OCI-LY7 (cell line): ENCODE measurements at regions not wholly inside any gene's neighbourhood (a gene's known extent, or its start where the extent isn't known, plus 50 kb on each side); places are given as distances from the start of the nearest gene placed in this dataset.

Experiments
- BruUV-seq: library from RNA; stranded (reverse); fragments of 400-500 nt; replicated peaks from 2 replicates; lab custom pipeline; 2021; lab: Mats Ljungman, UMichigan
- CTCF ChIA-PET: fragments of 300-600 bp; sonication (Branson Sonifier 250); formaldehyde crosslinking; loops from one replicate; lab custom pipeline; 2022; ENCODE audit warnings: antibody characterized with exemption; ENCODE audit not compliant: unreplicated experiment; lab: Charles Lee
- POLR2A ChIA-PET: fragments of 300-600 bp; sonication (Branson Sonifier 250); formaldehyde crosslinking; loops from one replicate; lab custom pipeline; 2022; ENCODE audit warnings: antibody characterized with exemption; lab: Charles Lee
- DNase-seq: peaks from one replicate; pipeline ENCODE4 v3.0.0-alpha.2; 2015; ENCODE audit warnings: low spot score
- H2AFZ ChIP-seq: fragments of 200-600 bp; sonication (generic), shearing (Covaris generic); 2 replicates; pipeline ENCODE4 v1.6.1; 2014; ENCODE audit warnings: mild to moderate bottlenecking, antibody characterized with exemption, low read length, moderate library complexity
- H3K27ac ChIP-seq: fragments of 200-600 bp; sonication (generic); 2 replicates; pipeline ENCODE4 v1.5.1; 2014; ENCODE audit warnings: mixed run types, low read depth, mild to moderate bottlenecking, moderate library complexity, low read length, inconsistent platforms; ENCODE audit not compliant: poor library complexity, severe bottlenecking
- H3K36me3 ChIP-seq: fragments of 200-600 bp; sonication (generic); 2 replicates; pipeline ENCODE4 v1.6.1; 2014; ENCODE audit warnings: mild to moderate bottlenecking, antibody characterized with exemption, low read length, moderate library complexity, mixed read lengths; ENCODE audit not compliant: insufficient read depth
- H3K4me1 ChIP-seq: fragments of 200-600 bp; sonication (generic); 2 replicates; pipeline ENCODE4 v1.5.1; 2014; ENCODE audit warnings: mild to moderate bottlenecking, low read length; ENCODE audit not compliant: insufficient read depth, poor library complexity, severe bottlenecking
- H3K4me2 ChIP-seq: fragments of 200-600 bp; sonication (generic); 2 replicates; pipeline ENCODE4 v1.6.1; 2014; ENCODE audit warnings: mild to moderate bottlenecking, low read length
- H3K4me3 ChIP-seq: fragments of 200-600 bp; sonication (generic); 2 replicates; pipeline ENCODE4 v1.5.1; 2014; ENCODE audit warnings: mild to moderate bottlenecking, low read depth, low read length; ENCODE audit not compliant: poor library complexity, severe bottlenecking
- H3K79me2 ChIP-seq: fragments of 200-600 bp; sonication (generic); 2 replicates; pipeline ENCODE4 v1.6.1; 2016; ENCODE audit warnings: low read depth, mild to moderate bottlenecking, low read length, moderate library complexity, mixed read lengths; ENCODE audit not compliant: insufficient read depth
- H3K9me2 ChIP-seq: fragments of 200-600 bp; sonication (generic); 2 replicates; pipeline ENCODE4 v1.6.1; 2016; ENCODE audit warnings: mild to moderate bottlenecking, low read length, mixed read lengths; ENCODE audit not compliant: insufficient read depth
- H3K9me3 ChIP-seq: fragments of 200-600 bp; sonication (generic); 2 replicates; pipeline ENCODE4 v1.6.1; 2014; ENCODE audit warnings: mild to moderate bottlenecking, mixed run types, low read length, mixed read lengths
- H4K20me1 ChIP-seq: fragments of 200-600 bp; sonication (generic); 2 replicates; pipeline ENCODE4 v1.6.1; 2014; ENCODE audit warnings: mild to moderate bottlenecking, antibody characterized with exemption, low read length, moderate library complexity, mixed read lengths; ENCODE audit not compliant: insufficient read depth
- EZH2phosphoT487 ChIP-seq: fragments of 200-600 bp; sonication (generic); IDR thresholded peaks from 2 replicates; pipeline ENCODE4 v1.6.1; 2018; ENCODE audit warnings: low read depth, borderline replicate concordance, mild to moderate bottlenecking, mixed run types, antibody characterized with exemption, low read length, moderate library complexity, mixed read lengths
- intact Hi-C: fragments of 100-400 bp; cut with micrococcal nuclease; formaldehyde crosslinking; loops from one replicate; pipeline ENCODE4 v1.10.0; 2022; ENCODE audit not compliant: unreplicated experiment
- TF ChIP-seq, protein P1 (sequence below): fragments of 200-600 bp; sonication (generic); conservative IDR thresholded peaks from 2 replicates; pipeline ENCODE4 v1.5.1; 2014; ENCODE audit warnings: mild to moderate bottlenecking, antibody characterized with exemption, low read length, moderate library complexity, mixed read lengths

DNA sequence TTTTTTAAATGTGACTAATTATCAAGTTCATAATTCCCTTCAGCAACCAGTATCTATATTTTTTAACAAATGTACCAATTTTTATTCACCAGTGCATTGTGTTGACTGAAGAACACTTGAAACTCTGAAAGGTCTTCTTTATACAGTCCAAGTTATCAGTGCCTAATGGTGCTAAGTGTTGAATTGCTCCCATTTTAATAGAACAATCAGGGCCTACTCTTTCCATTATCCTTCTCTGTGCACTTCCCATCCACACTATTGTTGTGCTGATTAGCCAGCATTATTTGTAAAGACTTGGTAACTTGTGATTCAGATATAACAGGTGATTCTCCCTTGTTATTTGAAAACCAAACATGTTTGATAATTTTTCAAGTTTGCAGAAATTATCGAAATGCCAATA is 1209.7 kb upstream of the MAP3K7 start:
- CTCF ChIA-PET, result no interaction called here
- Histone ChIP-seq H3K9me2 (0 out of 2 replicates have a peak, but pooled peaks cover 3% of the 10 kb centered on the region), H2AFZ (no peak overlapping the region), H3K27ac (no peak overlapping the region), H4K20me1 (no peaks in the 10 kb centered on the region), H3K79me2 (no peaks in the 10 kb centered on the region), H3K9me3 (no peaks in the 10 kb centered on the region), H3K4me2 (no peak overlapping the region), H3K4me1 (no peaks in the 10 kb centered on the region), H3K4me3 (no peak overlapping the region), H3K36me3 (no peaks in the 10 kb centered on the region)
- BruUV-seq, result no TSS peak
- TF ChIP-seq, protein P1, sequence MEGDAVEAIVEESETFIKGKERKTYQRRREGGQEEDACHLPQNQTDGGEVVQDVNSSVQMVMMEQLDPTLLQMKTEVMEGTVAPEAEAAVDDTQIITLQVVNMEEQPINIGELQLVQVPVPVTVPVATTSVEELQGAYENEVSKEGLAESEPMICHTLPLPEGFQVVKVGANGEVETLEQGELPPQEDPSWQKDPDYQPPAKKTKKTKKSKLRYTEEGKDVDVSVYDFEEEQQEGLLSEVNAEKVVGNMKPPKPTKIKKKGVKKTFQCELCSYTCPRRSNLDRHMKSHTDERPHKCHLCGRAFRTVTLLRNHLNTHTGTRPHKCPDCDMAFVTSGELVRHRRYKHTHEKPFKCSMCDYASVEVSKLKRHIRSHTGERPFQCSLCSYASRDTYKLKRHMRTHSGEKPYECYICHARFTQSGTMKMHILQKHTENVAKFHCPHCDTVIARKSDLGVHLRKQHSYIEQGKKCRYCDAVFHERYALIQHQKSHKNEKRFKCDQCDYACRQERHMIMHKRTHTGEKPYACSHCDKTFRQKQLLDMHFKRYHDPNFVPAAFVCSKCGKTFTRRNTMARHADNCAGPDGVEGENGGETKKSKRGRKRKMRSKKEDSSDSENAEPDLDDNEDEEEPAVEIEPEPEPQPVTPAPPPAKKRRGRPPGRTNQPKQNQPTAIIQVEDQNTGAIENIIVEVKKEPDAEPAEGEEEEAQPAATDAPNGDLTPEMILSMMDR, result no peak
- intact Hi-C loops, result no loop called here
- no peak for DNase-seq
- POLR2A ChIA-PET, result interaction anchor here (0.7 kb wide), 1 partner anchor 12 kb away, joined by 3 read pairs; no protein-coding TSS in a partner anchor

DNA sequence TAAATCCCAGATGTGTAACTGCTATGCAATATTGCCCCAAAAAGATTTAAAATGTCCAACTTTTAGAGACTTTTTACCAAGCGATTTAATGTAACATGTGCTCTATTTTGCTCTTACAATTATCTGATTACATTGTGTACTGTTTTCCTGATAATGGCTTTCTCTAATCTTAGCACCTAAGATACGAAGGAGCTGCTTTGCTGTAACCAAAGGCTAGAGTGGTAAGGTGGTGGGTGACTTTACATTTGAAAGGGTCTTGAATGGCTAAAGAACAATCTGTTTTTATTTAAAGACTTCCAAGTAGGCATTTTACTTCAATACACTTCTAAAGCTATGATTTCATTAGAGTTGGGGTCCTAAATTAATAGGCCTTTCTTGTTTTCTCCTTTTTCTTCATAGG is 1201.6 kb upstream of the MAP3K7 start:
- no peaks in the 10 kb centered on the region for H3K36me3 ChIP-seq
- no peak for DNase-seq
- H3K9me3 ChIP-seq, result no peaks in the 10 kb centered on the region
- no peaks in the 10 kb centered on the region for H4K20me1 ChIP-seq
- CTCF ChIA-PET, result no interaction called here
- TF ChIP-seq EZH2phosphoT487, result no peak
- TF ChIP-seq, protein P1, result no peak
- no peak overlapping the region for H3K4me3 ChIP-seq
- no peak overlapping the region for H3K27ac ChIP-seq
- POLR2A ChIA-PET, result interaction anchor here (0.7 kb wide), 1 partner anchor 1992 kb away, joined by 4 read pairs; no protein-coding TSS in a partner anchor
- H3K9me2 ChIP-seq, result no peaks in the 10 kb centered on the region
- H3K79me2 ChIP-seq, result no peaks in the 10 kb centered on the region
- intact Hi-C loops, result no loop called here
- no peak overlapping the region for H2AFZ ChIP-seq
- H3K4me2 ChIP-seq, result no peak overlapping the region
- no TSS peak for BruUV-seq
- no peaks in the 10 kb centered on the region for H3K4me1 ChIP-seq

DNA sequence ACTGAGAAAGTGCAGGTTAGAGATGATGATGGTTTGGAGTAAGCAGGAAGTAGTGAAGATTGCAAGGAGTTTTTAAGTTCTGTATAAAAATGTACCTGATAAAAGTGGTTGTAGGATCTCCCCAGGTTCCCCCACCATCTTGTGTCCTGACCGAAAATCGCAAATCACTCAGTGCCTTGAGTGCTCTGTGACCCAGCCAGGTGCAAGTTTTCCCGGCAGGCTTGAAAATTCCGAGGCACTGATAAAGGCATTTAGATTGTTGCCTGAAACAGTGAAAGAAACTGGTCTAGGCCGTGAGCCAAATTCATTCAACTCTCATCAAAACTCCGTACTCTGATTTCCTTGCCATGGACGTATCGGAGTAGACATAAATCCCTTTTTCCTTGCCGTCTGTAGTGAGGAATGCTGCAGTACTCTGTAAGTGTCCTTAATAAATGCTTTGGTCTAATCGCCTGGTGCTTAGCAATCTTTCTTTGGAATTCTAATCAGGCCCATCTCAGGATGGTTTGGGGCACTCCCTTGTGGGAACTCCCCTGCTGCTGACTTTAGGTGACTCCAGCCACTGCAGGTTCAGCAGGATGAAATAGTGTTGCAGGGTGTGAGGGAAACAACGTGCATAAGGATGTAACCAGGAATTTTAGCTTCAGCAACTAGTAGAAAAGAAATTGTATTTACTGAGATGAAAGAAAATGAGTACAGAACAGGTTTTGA is 1199.8 kb upstream of the MAP3K7 start:
- no peak overlapping the region for H2AFZ ChIP-seq
- no peak overlapping the region for H3K4me2 ChIP-seq
- H3K79me2 ChIP-seq, result no peaks in the 10 kb centered on the region
- no peaks in the 10 kb centered on the region for H3K9me2 ChIP-seq
- ChIA-PET POLR2A (no interaction called here), CTCF (no interaction called here)
- no peaks in the 10 kb centered on the region for H3K4me1 ChIP-seq
- H3K9me3 ChIP-seq, result no peaks in the 10 kb centered on the region
- no peaks in the 10 kb centered on the region for H4K20me1 ChIP-seq
- intact Hi-C loops, result no loop called here
- no peak for DNase-seq
- no TSS peak for BruUV-seq
- H3K36me3 ChIP-seq, result no peaks in the 10 kb centered on the region
- TF ChIP-seq EZH2phosphoT487, result no peak
- TF ChIP-seq, protein P1, result no peak
- H3K27ac ChIP-seq, result no peak overlapping the region
- H3K4me3 ChIP-seq, result no peak overlapping the region
